Activated effector memory CD4-positive, alpha-beta T cell treated with Interleukin-2 at 50 U/mL for 16 hours (primary cell): ENCODE measurements at regions not wholly inside any gene's neighbourhood (a gene's known extent, or its start where the extent isn't known, plus 50 kb on each side); places are given as distances from the start of the nearest gene placed in this dataset.
"Not testable (repeated sequence)": the region's sequence is repeated elsewhere in the genome, so short reads cannot be mapped to it uniquely, and the experiment has no call there.

ENCODE experiments used
- DNase-seq: peaks from one replicate; pipeline ENCODE4 v3.0.0-alpha.2; 2020

DNA sequence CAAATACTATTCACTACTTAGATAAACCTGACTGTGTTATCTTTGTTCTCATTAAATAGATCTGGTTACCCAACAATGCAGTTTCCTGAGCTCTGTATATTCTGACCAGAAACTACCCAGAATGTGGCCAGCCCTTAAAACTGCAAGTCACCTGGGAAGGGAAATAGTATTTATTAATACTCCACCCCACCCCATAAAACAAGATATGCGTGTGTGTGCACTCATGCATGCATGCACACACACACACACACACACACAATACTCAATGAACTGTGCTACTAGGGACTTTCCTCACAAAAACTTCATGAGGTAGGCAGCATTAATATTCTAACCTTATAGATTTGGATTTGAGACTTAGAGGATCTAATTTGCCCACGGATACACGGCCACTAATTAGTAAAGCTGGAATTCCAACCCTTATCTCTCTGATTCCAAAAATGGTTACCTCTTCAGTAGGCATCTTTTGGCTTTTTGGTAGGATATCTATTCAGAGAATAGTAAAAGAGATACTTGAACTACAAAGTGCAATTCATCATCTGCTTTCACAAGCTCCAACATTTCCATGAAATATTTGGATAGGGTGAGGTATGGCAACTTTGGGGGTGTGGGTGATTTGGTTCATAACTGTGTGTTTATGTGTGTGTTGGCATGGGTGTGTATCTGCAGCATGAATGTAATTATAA is 197.0 kb upstream of the CFAP20DC start:
- no peak for DNase-seq

DNA sequence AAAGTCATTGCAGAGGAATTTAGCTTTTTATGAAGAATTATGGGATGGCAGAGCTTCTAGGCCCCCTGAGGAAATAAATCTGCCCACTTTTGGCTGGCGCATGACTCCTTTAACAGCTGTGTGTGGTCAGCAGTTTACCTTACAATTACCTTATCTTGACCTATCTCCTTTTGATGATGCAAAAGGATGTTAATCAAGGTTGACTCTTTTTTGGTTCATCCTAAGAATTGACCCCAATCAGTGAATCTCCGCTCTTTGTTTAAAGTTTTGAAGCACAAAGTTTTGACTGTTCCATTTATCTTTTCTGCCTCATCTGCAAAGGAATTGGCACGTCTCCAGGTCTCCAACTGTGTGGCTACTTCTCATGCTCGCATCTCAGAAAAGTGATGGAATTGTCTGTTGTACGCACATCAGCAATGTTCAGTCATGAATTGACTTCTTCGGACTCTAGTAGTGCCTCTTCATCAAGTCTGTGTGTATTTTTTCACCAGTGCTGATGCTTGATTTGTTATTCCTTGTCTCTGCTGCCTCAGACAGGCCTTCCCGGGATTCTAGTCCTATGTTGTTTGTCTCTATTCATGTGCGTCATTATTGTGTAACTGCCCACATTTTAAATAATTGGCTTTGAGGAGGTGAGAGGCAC is 196.2 kb upstream of the CFAP20DC start:
- DNase-seq, result no peak

DNA sequence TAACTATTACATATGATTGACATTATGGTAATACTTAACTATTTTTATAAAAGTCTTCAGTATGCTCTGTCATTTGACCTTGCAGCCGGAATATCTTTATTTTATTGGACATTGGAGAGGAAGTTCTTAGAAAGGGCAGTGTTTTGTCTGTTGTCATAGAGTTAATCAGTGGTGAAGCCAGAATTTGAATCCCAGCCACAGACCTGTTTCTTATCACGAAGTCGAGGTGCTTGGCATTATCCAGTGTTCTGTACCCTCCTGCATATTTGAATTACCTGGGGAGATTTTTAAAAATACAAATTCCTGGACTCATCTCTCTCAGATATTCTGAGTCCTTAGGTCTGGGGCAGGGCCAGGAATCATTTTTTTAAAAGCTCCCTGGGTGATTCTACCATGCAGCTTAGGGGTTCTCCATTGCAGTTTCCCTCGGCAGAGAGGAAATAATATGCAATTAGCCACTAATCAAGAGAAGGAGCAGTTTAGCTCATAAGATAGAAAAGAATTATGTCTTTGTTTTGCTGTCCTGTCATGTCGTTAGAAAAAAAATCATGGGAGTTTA is 195.6 kb upstream of the CFAP20DC start:
- no peak for DNase-seq

DNA sequence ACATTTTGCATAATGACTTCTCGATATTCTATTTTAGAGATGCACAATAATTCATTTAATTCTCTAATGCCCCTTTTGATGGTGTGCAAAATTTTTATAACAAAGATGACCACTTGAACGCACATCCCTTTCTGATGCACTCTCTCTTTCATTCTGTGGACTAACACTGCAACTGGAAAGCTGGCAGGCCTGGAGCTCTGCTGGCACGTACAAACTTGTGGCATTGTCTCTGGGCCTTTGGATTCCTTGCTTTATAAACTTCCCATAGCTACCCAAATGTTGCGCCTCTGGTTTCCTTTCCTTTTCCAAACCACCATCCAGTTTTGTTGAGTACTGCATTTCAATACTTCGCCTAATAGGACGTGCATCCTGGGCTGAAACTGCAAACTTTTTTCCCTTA is 194.5 kb upstream of the CFAP20DC start:
- no peak for DNase-seq

DNA sequence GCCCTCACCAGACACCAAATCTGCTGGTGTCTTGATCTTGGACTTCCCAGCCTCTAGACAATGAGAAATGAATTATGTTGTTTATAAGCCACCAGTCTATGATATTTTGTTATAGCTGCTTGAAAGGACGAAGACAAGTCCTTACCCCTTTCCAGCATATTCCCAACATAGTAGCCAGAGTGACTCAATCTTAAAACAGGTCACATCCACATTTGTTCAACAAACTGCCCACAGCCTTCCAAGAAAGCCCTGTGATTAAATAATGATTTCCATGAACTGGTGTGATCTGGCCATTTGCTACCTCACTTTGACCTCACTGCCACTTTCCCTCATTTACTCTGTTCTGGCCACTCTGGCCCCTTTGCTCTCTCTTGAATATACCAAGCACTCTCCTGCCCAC is 193.7 kb upstream of the CFAP20DC start:
- no peak for DNase-seq

DNA sequence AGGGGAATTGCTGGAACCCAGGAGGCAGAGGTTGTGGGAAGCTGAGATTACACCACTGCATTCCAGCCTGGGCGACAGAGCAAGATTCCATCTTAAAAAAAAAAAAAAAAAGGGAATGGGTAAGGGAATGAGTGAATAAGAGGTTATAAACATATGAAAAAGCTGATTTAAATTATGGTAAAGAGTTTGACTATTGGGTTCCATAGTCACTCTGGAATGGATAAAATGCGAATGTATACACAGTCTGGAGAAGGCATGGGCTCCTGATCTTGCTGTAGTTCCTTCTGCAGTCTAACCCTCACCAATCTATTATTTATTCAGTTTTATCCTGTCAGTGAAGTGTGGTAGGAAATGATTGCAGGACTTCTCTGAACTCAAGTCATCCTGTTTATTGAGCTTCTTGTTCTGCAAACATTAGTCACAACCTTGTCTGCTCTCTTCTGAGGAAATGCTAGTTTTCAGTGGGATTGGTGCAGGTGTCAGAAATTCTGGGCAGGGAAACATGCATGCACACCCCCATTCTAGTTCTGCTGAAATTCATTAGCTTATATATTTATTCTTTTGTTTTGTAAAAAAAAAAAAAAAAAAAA is 190.9 kb upstream of the CFAP20DC start:
- DNase-seq, result no peak

DNA sequence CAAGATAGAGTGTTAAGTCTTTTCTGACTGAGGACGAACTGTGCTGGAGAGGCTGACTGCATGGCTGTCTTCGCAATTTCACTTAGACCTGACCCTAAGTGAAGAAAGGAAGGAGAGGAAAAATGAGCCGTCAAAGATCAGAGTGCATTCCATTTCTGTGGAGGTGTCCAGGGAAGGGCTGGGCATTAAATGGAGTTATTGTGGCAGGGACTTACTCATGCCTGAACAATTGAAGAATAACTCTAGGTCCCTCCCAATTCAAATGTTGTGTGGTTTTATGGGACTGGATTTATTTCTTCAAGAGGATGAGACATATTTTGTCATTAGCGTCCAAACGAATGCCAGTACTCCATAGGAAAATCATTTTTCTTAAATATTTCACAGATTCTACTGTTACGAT is 187.3 kb upstream of the CFAP20DC start:
- no peak for DNase-seq

DNA sequence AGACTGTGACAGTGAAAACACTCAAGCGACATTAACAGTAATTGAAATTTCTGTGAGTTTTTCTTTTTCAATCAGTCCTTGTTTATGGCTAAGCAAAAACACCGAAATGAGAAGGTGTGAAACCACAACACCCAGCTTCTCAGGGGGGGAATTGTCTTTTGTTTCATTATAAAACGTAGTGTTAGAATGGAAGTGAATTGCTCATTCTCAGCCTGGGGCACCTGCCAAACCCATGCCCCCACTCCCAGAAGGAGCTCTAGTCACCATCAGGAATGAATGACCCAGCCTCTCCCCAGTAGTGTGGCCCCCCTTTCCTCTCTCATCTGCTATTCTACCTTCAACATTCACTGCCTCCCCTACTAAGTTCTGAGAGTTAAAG is 185.8 kb upstream of the CFAP20DC start:
- DNase-seq, result no peak

DNA sequence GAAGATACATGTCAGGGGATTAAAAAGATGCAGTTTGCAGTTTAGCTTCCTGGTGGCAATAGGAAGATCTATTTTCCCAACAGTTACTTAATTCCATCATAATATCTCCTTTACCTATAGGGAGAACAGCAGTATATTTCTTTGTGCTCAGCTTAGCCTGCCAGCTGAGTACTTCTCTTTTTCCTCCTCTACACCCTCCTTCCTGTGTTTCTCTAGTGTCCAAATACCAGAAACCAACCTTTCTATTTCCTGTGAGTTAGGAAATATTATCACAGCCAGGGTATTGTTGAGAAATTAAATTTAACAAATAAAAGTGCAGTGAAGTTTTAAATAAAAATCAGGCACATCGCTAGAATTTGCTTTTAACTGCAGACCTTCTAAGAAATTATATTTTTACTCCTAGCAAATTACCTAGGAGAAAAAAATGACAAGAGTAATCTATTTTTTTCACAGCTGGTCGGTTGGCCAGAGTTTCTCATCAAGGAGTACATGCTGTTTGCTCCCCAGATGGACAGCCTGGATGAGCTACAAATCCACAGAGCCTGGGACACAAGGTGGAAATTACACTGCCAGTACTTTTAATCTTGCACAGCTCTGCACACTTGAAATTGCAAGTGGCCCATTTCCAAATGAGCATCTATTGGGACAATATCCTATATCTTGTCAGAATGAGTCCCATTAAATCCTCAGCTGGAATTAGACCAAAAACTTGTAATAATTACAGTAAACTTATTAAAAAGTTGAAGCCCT is 185.2 kb upstream of the CFAP20DC start:
- no peak for DNase-seq

DNA sequence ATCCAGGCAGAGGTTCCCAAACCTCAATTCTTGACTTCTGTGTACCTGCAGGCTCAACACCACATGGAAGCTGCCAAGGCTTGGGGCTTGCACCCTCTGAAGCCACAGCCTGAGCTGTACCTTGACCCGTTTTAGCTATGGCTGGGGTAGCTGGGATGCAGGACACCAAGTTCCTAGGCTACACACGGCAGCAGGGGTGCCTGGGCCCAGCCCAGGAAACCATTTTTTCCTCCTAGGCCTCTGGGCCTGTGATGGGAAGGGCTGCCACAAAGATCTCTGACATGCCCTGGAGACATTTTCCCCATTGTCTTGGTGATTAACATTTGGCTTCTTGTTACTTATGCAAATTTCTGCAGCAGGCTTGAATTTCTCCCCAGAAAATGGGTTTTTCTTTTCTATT is 180.6 kb upstream of the CFAP20DC start:
- DNase-seq, result not testable (repeated sequence)

DNA sequence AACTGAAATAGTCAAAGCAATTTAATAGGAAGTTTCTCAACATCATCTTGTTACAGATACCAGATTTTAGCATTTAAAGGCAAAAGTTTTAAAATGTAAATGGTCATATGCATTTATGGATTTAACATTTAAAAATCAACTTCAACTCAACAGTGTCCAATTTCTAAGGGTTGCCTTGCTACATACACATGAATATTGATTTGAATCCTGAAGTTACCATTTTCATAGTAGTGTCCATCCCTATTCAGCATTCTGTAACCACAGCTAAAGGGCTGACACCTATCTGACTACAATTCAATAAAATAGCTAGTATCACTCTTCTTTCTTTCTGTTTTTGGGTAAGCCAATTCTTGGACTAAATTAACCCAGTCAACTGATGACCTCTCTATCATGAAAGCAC is 164.0 kb upstream of the CFAP20DC start:
- no peak for DNase-seq

DNA sequence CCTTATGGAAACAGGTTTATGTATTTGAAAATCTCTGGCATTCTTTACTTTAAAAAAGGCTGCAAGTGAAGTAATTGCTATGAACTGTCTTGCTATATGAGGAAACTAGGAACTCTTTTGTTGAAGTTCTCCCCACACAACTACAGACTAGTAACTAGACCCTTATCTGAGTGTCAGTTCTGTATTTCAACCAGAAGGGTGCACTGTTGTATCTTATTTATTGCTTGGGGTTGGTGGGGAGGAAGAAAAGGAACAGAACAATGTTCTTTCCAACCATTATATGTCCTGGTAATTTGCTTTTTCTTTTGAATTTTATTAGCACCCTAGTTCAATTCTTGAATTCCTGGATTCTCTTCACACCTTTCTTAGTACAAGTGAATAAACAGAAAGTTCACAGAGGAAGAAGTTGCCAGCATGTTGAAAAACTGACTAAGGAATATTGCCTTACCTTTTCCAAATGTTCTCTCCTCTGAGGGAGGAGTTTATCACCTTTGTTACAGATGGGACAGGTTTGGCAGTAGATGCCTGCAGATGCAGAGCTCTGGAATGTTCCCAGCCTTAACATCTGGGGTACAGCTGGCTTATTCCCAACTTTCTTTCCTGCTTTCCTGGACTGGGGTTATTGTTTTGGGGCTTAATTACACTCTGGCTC is 162.4 kb upstream of the CFAP20DC start:
- DNase-seq, result no peak

DNA sequence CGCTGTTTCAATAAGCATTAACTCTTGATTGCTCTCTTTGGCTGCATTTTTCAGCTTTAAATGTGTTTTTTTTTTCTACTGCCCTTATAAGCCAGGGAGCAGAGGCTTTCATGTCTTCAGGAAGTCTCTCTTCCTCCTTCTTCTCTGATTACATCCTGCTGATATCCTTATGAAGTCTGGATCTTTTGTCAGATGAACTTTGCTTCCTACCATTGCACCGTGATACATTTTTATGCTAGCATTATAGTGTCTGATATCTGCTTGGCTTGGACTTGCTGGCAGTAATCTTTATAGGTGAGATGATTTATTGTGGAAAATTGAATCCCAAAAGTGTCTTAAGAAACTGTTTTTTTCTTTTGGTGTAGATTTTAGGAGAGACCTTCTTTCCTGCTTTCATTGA is 160.4 kb upstream of the CFAP20DC start:
- DNase-seq, result no peak

DNA sequence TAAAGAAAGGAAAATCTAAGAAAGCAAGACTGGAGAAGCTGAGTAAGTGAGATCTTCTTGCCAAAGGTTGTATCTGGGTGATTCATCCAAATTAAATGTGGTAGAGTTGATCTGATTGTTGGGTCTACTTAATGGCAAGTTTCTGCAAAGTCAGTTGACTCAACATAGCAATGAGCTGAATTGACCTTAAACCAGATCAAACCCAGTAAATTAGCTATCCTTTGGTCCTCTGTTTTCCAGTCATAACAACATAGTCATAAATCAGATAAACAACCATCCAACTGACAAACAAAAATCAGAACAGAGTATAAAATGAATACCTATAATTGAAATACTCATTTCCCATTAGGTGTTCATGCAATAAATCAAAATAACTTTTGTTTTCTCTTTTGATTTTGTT is 142.6 kb upstream of the CFAP20DC start:
- DNase-seq, result no peak

DNA sequence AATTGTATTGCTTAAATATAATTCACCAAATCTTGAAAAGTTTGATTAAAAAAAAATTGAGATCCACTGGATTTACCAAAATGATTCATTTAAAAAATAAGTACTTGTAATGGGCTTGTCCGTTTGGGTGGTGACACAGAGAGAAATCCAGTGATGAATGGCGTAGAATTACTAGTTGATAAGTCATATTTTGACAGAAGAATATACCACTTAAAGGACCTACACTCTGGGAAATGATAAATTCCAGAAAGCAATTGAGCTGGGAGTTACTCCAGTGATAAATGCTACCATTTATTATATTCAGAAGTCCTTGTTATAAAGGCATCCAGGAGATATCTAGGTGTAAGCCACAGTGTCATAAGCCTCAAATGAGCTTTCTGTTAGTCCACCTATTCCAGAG is 141.8 kb upstream of the CFAP20DC start:
- no peak for DNase-seq

DNA sequence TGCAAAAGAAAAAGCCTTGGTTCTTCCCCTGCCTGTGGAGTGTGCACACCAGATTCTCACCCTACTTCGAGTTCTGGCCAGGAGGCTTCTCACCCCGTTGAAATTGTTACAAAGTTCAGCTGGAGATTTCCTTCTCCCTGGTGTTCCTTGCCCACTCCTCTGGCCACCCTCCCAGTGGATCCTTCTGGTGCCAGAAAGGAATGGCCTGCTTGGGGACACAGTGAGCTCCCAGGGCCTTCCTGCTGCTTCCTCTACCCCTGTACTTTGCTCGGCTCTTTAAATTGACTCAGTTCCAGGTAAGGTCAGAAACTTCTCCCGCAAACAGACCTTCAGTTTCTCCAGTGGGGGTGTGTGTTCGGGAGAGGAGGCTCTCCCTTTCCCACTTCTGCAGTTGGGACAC is 140.1 kb upstream of the CFAP20DC start:
- no peak for DNase-seq

DNA sequence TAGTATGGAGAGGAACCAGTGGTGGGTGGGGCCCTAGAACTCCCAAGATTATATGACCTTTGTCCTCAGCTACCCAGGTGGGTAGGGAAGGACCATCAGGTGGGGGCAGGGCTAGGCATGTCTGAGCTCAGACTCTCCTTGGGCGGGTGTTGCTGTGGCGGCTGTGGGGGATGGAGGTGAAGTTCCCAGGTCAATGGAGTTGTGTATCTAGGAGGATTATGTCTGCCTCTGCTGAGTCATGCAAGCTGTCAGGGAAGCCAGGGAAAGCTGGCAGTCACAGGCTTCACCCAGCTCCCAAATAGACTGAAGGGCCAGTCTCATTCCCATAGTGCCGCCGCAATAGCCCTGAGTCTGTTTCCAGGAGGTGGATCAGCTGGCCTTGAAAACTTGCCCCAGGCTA is 139.7 kb upstream of the CFAP20DC start:
- no peak for DNase-seq

DNA sequence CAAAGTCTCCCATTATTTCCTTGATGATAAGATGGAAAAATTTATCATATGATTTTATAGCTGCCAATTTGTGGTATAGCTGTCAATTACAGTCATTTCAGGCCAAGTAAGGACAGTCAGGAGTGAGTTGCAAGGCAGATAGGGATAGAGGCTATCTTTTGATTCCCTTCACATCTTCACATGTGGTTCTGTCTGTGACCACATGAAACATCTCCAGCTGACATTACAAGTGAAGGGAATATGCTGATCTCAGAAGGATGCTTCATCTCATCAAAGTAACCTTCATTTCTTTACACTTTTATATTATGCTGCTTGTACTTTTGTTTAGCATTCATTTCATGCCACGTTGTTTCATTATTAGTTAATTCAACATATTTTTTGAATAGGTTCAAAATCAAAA is 136.9 kb upstream of the CFAP20DC start:
- no peak for DNase-seq

DNA sequence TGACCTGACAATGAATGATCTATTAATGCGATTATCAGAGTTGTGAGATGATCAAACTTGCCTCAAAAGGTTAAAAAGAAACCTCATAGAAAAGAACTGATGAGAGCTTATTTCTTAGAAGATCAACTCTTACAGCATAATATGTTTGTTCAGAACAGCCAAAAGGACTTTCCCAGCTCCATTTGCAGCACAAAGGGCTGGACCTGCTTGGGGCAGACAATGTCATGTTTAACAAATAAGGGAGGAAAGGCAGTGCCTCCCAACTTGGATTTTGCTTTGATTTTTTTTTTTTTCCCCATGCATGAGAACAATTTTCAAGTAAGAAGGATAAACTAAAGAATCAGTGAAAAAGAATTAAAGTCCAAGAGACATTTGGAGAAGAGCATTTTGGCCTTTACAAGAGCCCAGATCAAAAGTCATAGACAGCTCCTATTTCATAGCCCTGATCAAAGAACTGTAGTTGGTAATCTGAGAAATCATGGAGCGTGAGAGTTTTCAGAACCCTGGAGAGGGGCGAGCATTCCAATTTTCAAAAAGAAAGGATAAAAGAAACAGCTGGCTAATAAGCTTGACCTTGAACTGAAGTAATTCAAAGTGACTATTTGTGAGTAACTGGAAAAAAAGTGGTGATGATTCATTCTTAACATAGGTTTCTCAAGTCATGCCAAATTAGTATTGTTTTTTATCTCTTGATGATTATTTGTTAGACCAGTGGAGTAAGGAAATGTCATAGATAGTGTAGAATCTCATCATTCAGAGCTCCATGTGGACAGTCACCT is 136.0 kb upstream of the CFAP20DC start:
- DNase-seq, result no peak

DNA sequence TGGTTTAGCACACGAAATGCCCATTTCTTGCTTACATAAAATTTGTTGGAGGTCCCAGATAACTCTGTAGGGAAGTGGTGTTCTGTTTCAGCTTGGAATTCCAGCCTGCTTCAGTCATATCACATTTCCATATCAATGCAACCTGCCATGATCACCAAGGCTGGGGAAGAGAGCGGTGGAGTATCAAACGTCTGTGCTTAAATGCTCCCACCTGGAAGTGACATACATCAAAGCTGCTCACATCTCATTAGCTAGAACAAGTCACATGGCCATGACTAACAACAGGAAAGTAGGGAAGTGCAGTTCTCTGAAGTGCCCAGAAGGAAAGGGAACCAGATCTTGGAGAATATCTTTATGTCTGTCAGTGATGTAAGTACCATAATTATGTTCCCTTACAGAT is 130.2 kb upstream of the CFAP20DC start:
- DNase-seq, result no peak

DNA sequence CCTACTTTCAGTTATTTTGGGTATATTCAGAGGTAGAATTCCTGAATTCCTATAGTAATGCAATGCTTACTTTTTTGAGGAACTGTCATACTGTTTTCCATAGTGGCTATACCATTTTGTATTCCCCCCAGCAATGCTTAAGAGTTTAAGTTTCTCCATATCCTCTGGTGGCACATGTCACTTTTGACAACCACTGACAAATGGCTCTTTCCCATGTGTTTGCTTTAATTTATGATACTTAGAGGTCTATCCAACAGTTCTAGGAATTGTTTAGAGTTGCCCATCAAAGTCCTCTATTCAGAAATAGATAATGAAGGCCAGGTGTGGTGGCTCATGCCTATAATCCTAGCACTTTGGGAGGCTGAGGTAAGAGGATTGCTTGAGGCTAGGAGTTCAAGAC is 128.9 kb upstream of the CFAP20DC start:
- DNase-seq, result no peak

DNA sequence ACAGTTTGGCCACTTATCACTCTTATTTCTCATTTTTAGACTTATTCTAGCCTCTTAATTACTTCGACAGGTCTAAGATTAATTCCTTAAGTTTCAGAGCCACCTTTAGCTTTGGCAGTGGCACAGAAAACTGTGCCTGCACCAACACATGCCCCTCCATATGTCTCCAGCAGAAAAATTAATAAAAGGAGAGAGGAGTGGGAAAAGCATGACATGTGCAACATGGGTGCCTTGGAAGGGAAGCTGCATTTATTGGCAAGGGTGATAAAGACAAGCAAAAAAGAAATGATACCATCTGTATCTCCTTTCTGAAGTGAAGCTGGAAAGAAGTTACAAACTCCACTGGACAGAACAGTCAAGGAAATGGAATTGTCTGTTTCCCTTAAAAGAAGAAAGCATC is 121.7 kb upstream of the CFAP20DC start:
- no peak for DNase-seq
